IPS-20b (cell line): ENCODE measurements at regions not wholly inside any gene's neighbourhood (a gene's known extent, or its start where the extent isn't known, plus 50 kb on each side); places are given as distances from the start of the nearest gene placed in this dataset.

ENCODE experiments used
- H3K27ac ChIP-seq: one replicate; pipeline ENCODE4 v1.5.1; 2013; ENCODE audit warnings: low read length
- H3K27me3 ChIP-seq: 2 replicates; pipeline ENCODE4 v1.6.1; 2013; ENCODE audit warnings: mild to moderate bottlenecking, low read length, inconsistent platforms; ENCODE audit not compliant: insufficient read depth
- H3K36me3 ChIP-seq: 2 replicates; pipeline ENCODE4 v1.6.1; 2013; ENCODE audit warnings: low read depth, mild to moderate bottlenecking, inconsistent platforms, low read length, moderate library complexity; ENCODE audit not compliant: insufficient read depth
- H3K4me1 ChIP-seq: 2 replicates; pipeline ENCODE4 v1.6.1; 2013; ENCODE audit warnings: mild to moderate bottlenecking, control low read depth, inconsistent platforms, low read length, moderate library complexity; ENCODE audit not compliant: insufficient read depth
- H3K4me3 ChIP-seq: 2 replicates; pipeline ENCODE4 v1.5.1; 2013; ENCODE audit warnings: mild to moderate bottlenecking, low read length, inconsistent platforms
- H3K9ac ChIP-seq: 2 replicates; pipeline ENCODE4 v1.6.1; 2013; ENCODE audit warnings: low read depth, mild to moderate bottlenecking, inconsistent platforms, low read length, moderate library complexity
- H3K9me3 ChIP-seq: 2 replicates; pipeline ENCODE4 v1.6.1; 2013; ENCODE audit warnings: mild to moderate bottlenecking, low read depth, low read length, inconsistent platforms; ENCODE audit not compliant: insufficient read depth

- Histone ChIP-seq H3K4me3 (no peak overlapping the region), H3K9me3 (no peaks in the 10 kb centered on the region), H3K9ac (no peak overlapping the region), H3K4me1 (no peaks in the 10 kb centered on the region), H3K27ac (no peak overlapping the region), H3K27me3 (no peaks in the 10 kb centered on the region), H3K36me3 (no peaks in the 10 kb centered on the region)
Observed at GRCh38 chr2:71813807-71814470, 333.7 kb downstream of the CYP26B1 start.

GRCh38 chr2:71813315-71813714 lies 334.3 kb downstream of the CYP26B1 start:
- H3K9me3 ChIP-seq, result no peaks in the 10 kb centered on the region
- H3K9ac ChIP-seq, result no peak overlapping the region
- H3K4me3 ChIP-seq, result no peak overlapping the region
- H3K36me3 ChIP-seq, result no peaks in the 10 kb centered on the region
- no peaks in the 10 kb centered on the region for H3K27me3 ChIP-seq
- no peak overlapping the region for H3K27ac ChIP-seq
- no peaks in the 10 kb centered on the region for H3K4me1 ChIP-seq

- Histone ChIP-seq H3K4me1 (no peaks in the 10 kb centered on the region), H3K27me3 (no peaks in the 10 kb centered on the region), H3K4me3 (no peak overlapping the region), H3K27ac (no peak overlapping the region), H3K9ac (no peak overlapping the region), H3K36me3 (no peaks in the 10 kb centered on the region), H3K9me3 (no peaks in the 10 kb centered on the region)
Observed at GRCh38 chr2:71812736-71813135, 334.9 kb downstream of the CYP26B1 start.

GRCh38 chr2:71811726-71812125 lies 335.9 kb downstream of the CYP26B1 start:
- Histone ChIP-seq H3K9ac (no peak overlapping the region), H3K36me3 (no peaks in the 10 kb centered on the region), H3K9me3 (no peaks in the 10 kb centered on the region), H3K4me1 (no peaks in the 10 kb centered on the region), H3K27ac (no peak overlapping the region), H3K27me3 (no peaks in the 10 kb centered on the region), H3K4me3 (no peak overlapping the region)

GRCh38 chr2:71811157-71811556 lies 336.5 kb downstream of the CYP26B1 start:
- Histone ChIP-seq H3K27ac (no peak overlapping the region), H3K9ac (no peak overlapping the region), H3K9me3 (no peaks in the 10 kb centered on the region), H3K36me3 (no peaks in the 10 kb centered on the region), H3K4me3 (no peak overlapping the region), H3K27me3 (no peaks in the 10 kb centered on the region), H3K4me1 (no peaks in the 10 kb centered on the region)

- Histone ChIP-seq H3K9ac (no peak overlapping the region), H3K9me3 (no peaks in the 10 kb centered on the region), H3K36me3 (no peaks in the 10 kb centered on the region), H3K4me1 (no peaks in the 10 kb centered on the region), H3K27ac (no peak overlapping the region), H3K4me3 (no peak overlapping the region), H3K27me3 (no peaks in the 10 kb centered on the region)
Observed at GRCh38 chr2:71807581-71808451, 339.8 kb downstream of the CYP26B1 start.

GRCh38 chr2:71806432-71806831 lies 341.2 kb downstream of the CYP26B1 start:
- Histone ChIP-seq H3K9me3 (no peaks in the 10 kb centered on the region), H3K27me3 (no peaks in the 10 kb centered on the region), H3K4me3 (no peak overlapping the region), H3K27ac (no peak overlapping the region), H3K9ac (no peak overlapping the region), H3K36me3 (no peaks in the 10 kb centered on the region), H3K4me1 (no peaks in the 10 kb centered on the region)

- Histone ChIP-seq H3K27ac (no peak overlapping the region), H3K9ac (no peak overlapping the region), H3K36me3 (no peaks in the 10 kb centered on the region), H3K4me3 (no peak overlapping the region), H3K9me3 (no peaks in the 10 kb centered on the region), H3K4me1 (no peaks in the 10 kb centered on the region), H3K27me3 (no peaks in the 10 kb centered on the region)
Observed at GRCh38 chr2:71804281-71804751, 343.3 kb downstream of the CYP26B1 start.

- no peaks in the 10 kb centered on the region for H3K9me3 ChIP-seq
- H3K36me3 ChIP-seq, result no peaks in the 10 kb centered on the region
- no peak overlapping the region for H3K27ac ChIP-seq
- no peaks in the 10 kb centered on the region for H3K27me3 ChIP-seq
- H3K4me3 ChIP-seq, result no peak overlapping the region
- H3K4me1 ChIP-seq, result no peaks in the 10 kb centered on the region
- no peak overlapping the region for H3K9ac ChIP-seq
Observed at GRCh38 chr2:71803398-71803797, 344.3 kb downstream of the CYP26B1 start.

GRCh38 chr2:71802556-71802955 lies 345.1 kb downstream of the CYP26B1 start:
- no peaks in the 10 kb centered on the region for H3K9me3 ChIP-seq
- H3K27me3 ChIP-seq, result no peaks in the 10 kb centered on the region
- H3K4me1 ChIP-seq, result no peaks in the 10 kb centered on the region
- no peak overlapping the region for H3K9ac ChIP-seq
- H3K4me3 ChIP-seq, result no peak overlapping the region
- no peak overlapping the region for H3K27ac ChIP-seq
- no peaks in the 10 kb centered on the region for H3K36me3 ChIP-seq

GRCh38 chr2:71801969-71802368 lies 345.7 kb downstream of the CYP26B1 start:
- Histone ChIP-seq H3K27me3 (no peaks in the 10 kb centered on the region), H3K27ac (no peak overlapping the region), H3K4me1 (no peaks in the 10 kb centered on the region), H3K36me3 (no peaks in the 10 kb centered on the region), H3K4me3 (no peak overlapping the region), H3K9ac (no peak overlapping the region), H3K9me3 (no peaks in the 10 kb centered on the region)

GRCh38 chr2:71801556-71801955 lies 346.1 kb downstream of the CYP26B1 start:
- Histone ChIP-seq H3K36me3 (no peaks in the 10 kb centered on the region), H3K27ac (no peak overlapping the region), H3K4me1 (no peaks in the 10 kb centered on the region), H3K27me3 (no peaks in the 10 kb centered on the region), H3K9ac (no peak overlapping the region), H3K4me3 (no peak overlapping the region), H3K9me3 (no peaks in the 10 kb centered on the region)
